GM23248 (cell line): ENCODE measurements at regions not wholly inside any gene's neighbourhood (a gene's known extent, or its start where the extent isn't known, plus 50 kb on each side); places are given as distances from the start of the nearest gene placed in this dataset.

Experiments
- EZH2 ChIP-seq: fragments of 200-600 bp; sonication (generic); IDR thresholded peaks from 2 replicates; pipeline ENCODE4 v1.6.1; 2018; ENCODE audit warnings: antibody characterized with exemption, mild to moderate bottlenecking; ENCODE audit not compliant: insufficient read depth, poor library complexity, severe bottlenecking
- EZH2phosphoT487 ChIP-seq: fragments of 200-600 bp; sonication (generic); IDR thresholded peaks from 2 replicates; pipeline ENCODE4 v1.6.1; 2018; ENCODE audit warnings: antibody characterized with exemption, moderate library complexity, mild to moderate bottlenecking, low read depth; ENCODE audit not compliant: insufficient read depth

DNA sequence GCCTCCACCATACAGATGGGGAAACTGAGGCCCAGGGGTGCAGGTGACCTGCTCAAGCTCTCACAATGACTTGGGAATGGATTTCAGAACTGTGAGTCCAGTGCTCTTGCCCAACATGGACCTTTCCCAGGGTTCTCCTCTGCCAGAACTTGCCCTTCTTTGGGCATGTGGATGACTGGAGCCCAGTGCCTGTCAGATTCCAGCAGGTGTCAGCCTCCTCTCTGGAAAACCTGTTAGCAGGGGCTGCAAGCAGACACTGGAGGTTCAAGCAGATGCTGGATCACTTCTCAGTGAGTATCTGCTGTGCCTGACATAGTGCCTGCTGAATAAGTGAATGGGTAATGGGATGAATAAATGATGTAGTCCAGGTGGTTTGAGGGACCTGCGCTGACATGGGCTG, 314.2 kb upstream of the POU3F1 start:
- no peak for TF ChIP-seq EZH2
- TF ChIP-seq EZH2phosphoT487, result no peak
